Vagina (tissue), 2 donors: ENCODE measurements at regions not wholly inside any gene's neighbourhood (a gene's known extent, or its start where the extent isn't known, plus 50 kb on each side); places are given as distances from the start of the nearest gene placed in this dataset.

ENCODE experiments used
- DNase-seq, 2 donors: peaks; one replicate each; pipeline ENCODE4 v3.0.0-alpha.2; 2017; ENCODE audit errors: extremely low spot score in 2 of 2
- H3K27ac ChIP-seq: fragments of 200-600 bp; sonication (generic); one replicate; pipeline ENCODE4 v1.5.1; 2019
- H3K27me3 ChIP-seq: fragments of 200-600 bp; sonication (generic); one replicate; pipeline ENCODE4 v1.5.1; 2019
- H3K36me3 ChIP-seq, 2 donors: fragments of 200-600 bp; sonication (generic); one replicate each; pipeline ENCODE4 v1.5.1; 2017 to 2019
- H3K4me1 ChIP-seq: fragments of 200-600 bp; sonication (generic); one replicate; pipeline ENCODE4 v1.5.1; 2019
- H3K4me3 ChIP-seq, 2 donors: fragments of 200-600 bp; sonication (generic); 1 replicate in 1 of 2; 2 replicates in 1 of 2; pipeline ENCODE4 v1.5.1; 2016 to 2019
- H3K9me3 ChIP-seq: fragments of 200-600 bp; sonication (generic); one replicate; pipeline ENCODE4 v1.5.1; 2019
- CTCF ChIP-seq, 3 experiments: fragments of 450-650 bp in 2 of 3; fragments of 200-600 bp in 1 of 3; sonication (generic) in 1 of 3; IDR thresholded peaks; one replicate each; pipeline ENCODE4 v1.5.1; 2017 to 2019; ENCODE audit warnings: antibody characterized with exemption in 3 of 3, mild to moderate bottlenecking in 2 of 3, moderate library complexity in 2 of 3
- POLR2A ChIP-seq, 2 donors: fragments of 450-650 bp; IDR thresholded peaks; one replicate each; pipeline ENCODE4 v1.6.1; 2017; ENCODE audit warnings: antibody characterized with exemption in 2 of 2, mild to moderate bottlenecking in 2 of 2, moderate library complexity in 2 of 2
- POLR2AphosphoS5 ChIP-seq, 2 donors: sonication (generic); formaldehyde crosslinking; IDR thresholded peaks; one replicate each; pipeline ENCODE4 v1.9.0; 2017; ENCODE audit warnings: antibody characterized with exemption in 2 of 2, mild to moderate bottlenecking in 2 of 2, low read depth in 1 of 2; ENCODE audit not compliant: insufficient read depth in 1 of 2
- intact Hi-C: fragments of 100-400 bp; cut with DNase I; formaldehyde crosslinking; loops from one replicate; pipeline ENCODE4 v1.15.1; 2023

DNA sequence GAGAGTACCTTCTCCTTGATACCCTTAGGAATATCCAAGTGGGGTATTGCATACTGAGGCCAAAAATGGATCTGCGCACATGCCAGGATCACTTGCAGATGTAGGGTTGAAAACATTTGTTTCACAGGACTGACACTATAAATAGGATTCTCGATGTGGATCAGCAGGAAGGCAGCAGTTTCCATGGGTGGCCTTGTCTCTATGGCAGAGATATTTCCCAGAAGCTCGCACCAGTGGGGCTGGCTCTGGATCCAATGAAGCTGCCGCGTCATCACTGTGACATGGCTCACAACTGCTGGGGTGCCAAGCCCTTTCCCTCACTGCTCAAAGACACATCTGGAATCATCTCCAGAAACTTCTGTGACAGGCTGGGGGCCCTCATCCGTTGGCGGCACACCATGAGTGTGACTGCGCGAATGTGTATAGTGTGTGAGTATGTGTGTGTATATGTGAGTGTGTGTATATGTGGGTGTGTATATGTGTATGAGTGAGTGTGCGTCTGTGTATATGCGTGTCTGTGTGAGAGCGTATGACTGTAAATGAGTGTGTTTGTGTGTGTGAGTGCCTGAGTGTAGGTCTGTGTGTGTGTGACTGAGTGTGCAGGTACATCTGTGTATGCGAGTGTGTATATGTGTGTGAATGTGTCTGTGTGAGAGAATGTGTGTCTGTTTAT, 182.5 kb downstream of the GAS1 start:
- Histone ChIP-seq H3K9me3 (no peaks in the 10 kb centered on the region), H3K36me3 (no peaks in the 10 kb centered on the region), H3K4me3 (no peak overlapping the region), H3K27me3 (no peaks in the 10 kb centered on the region), H3K27ac (no peak overlapping the region), H3K4me1 (peaks cover 6% of the 10 kb centered on the region)
- TF ChIP-seq CTCF (IDR thresholded peaks at IDR 0.05) (no peak), POLR2A (IDR thresholded peaks at IDR 0.05) (no peak), POLR2AphosphoS5 (IDR thresholded peaks at IDR 0.05; ENCODE audit: insufficient read depth in 1 of 2, low read depth in 1 of 2) (no peak)
- intact Hi-C loops = no loop called here
- DNase-seq = peak in 1 of 2 donors; percentile 65

GRCh38 chr9:86764221-86764624, 183.1 kb downstream of the GAS1 start:
- Histone ChIP-seq H3K27me3 (no peaks in the 10 kb centered on the region), H3K4me3 (no peak overlapping the region), H3K27ac (no peak overlapping the region), H3K9me3 (no peaks in the 10 kb centered on the region), H3K4me1 (peaks cover 6% of the 10 kb centered on the region), H3K36me3 (no peaks in the 10 kb centered on the region)
- DNase-seq = no peak
- intact Hi-C loops = no loop called here
- TF ChIP-seq CTCF (IDR thresholded peaks at IDR 0.05) = no peak
- TF ChIP-seq POLR2AphosphoS5 (IDR thresholded peaks at IDR 0.05; ENCODE audit: insufficient read depth in 1 of 2, low read depth in 1 of 2) = no peak
- no peak for TF ChIP-seq POLR2A (IDR thresholded peaks at IDR 0.05)

- Histone ChIP-seq H3K27me3 (no peaks in the 10 kb centered on the region), H3K4me1 (peaks cover 6% of the 10 kb centered on the region), H3K27ac (no peak overlapping the region), H3K36me3 (no peaks in the 10 kb centered on the region), H3K9me3 (no peaks in the 10 kb centered on the region), H3K4me3 (no peak overlapping the region)
- DNase-seq = no peak
- intact Hi-C loops = no loop called here
- TF ChIP-seq POLR2AphosphoS5 (IDR thresholded peaks at IDR 0.05; ENCODE audit: insufficient read depth in 1 of 2, low read depth in 1 of 2) = no peak
- no peak for TF ChIP-seq POLR2A (IDR thresholded peaks at IDR 0.05)
- no peak for TF ChIP-seq CTCF (IDR thresholded peaks at IDR 0.05)
Measured at GRCh38 chr9:86763791-86764190, 183.5 kb downstream of the GAS1 start.

- Histone ChIP-seq H3K36me3 (no peaks in the 10 kb centered on the region), H3K27ac (no peak overlapping the region), H3K4me1 (no peaks in the 10 kb centered on the region), H3K4me3 (no peak overlapping the region), H3K27me3 (no peaks in the 10 kb centered on the region), H3K9me3 (no peaks in the 10 kb centered on the region)
- peak in 1 of 2 donors; percentile 49 for DNase-seq
- intact Hi-C loops = no loop called here
- no peak for TF ChIP-seq CTCF (IDR thresholded peaks at IDR 0.05)
Measured at GRCh38 chr9:86757382-86757720, 190.0 kb downstream of the GAS1 start.

DNA sequence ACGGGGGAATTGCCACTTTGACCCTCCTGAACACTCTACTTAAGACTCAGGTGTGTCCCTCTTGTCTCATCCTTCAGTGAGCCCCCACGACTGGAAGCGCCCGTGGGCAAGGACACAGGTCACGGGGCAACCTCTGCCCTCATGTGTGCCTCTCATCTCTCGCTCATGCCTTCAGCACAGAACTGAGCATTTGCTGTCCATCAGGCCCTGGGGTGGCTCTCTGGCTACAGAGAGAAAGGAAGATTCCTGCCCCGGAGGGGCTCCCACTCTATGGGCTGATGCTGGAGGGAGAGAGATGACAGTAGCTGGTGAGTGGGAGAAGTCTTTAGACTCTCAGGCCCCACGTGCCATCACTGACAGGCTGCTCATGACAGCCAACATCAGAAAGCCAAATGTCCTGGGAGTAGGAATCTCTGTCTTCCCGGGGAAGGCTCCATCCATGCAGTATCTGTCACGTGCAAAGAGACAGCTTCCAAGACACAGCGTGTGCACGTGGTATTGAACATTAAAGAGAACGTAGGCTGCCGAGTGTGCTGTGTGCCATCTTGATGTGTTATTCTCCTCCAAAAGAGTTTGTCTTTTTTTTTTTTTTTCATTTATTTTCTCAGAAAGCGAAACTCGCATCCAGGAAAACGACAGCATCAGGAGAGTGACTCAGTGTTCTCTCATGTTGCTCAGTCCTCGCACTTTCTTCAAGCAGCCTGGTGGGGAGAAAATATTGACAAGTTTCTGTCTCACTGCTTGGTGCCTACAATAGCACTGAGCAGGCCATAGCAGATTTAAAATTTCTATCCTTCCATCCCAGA, 190.5 kb downstream of the GAS1 start:
- Histone ChIP-seq H3K9me3 (no peaks in the 10 kb centered on the region), H3K4me1 (no peaks in the 10 kb centered on the region), H3K27ac (no peak overlapping the region), H3K36me3 (no peaks in the 10 kb centered on the region), H3K27me3 (no peaks in the 10 kb centered on the region), H3K4me3 (no peak overlapping the region)
- intact Hi-C loops = no loop called here
- no peak for TF ChIP-seq POLR2AphosphoS5 (IDR thresholded peaks at IDR 0.05; ENCODE audit: insufficient read depth in 1 of 2, low read depth in 1 of 2)
- no peak for TF ChIP-seq CTCF (IDR thresholded peaks at IDR 0.05)
- TF ChIP-seq POLR2A (IDR thresholded peaks at IDR 0.05) = no peak
- DNase-seq = peak in 1 of 2 donors; percentile 75
